ENCODE measurements at regions not wholly inside any gene's neighbourhood (a gene's known extent, or its start where the extent isn't known, plus 50 kb on each side); places are given as distances from the start of the nearest gene placed in this dataset.

GRCh38 chr3:84109911-84110310 is 848.9 kb upstream of the CADM2 start:
- Histone ChIP-seq H3K36me3 (no peaks in the 10 kb centered on the region), H3K27ac (no peak overlapping the region), H3K27me3 (no peaks in the 10 kb centered on the region), H3K4me1 (no peaks in the 10 kb centered on the region), H3K9me3 (no peaks in the 10 kb centered on the region), H3K4me3 (no peak overlapping the region)
- no peak for DNase-seq
- no peak for TF ChIP-seq POLR2A (IDR thresholded peaks at IDR 0.05)
- no peak for TF ChIP-seq CTCF (IDR thresholded peaks at IDR 0.05)

DNA sequence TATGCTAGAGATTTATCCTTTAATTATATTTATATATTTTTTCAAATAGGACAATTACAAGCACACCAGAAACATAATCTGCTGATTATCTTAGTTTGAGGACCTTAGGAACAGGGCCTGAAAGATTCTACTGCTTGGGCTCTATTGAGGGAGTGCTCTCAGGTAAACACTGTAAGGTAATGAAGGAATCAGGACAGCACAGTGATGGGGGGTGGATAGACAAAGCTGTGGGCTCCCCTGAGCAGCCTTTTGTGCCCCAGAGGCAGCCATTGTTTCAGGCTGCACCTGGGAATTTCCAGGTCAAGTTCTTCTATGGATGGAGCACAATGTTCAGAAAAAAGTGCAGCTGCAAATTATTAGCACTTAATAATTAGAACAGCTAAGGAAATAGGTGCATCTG is 848.0 kb upstream of the CADM2 start:
- Histone ChIP-seq H3K27ac (no peak overlapping the region), H3K9me3 (no peaks in the 10 kb centered on the region), H3K4me1 (no peaks in the 10 kb centered on the region), H3K4me3 (no peak overlapping the region), H3K27me3 (no peaks in the 10 kb centered on the region), H3K36me3 (no peaks in the 10 kb centered on the region)
- no peak for TF ChIP-seq POLR2A (IDR thresholded peaks at IDR 0.05)
- no peak for TF ChIP-seq CTCF (IDR thresholded peaks at IDR 0.05)
- no peak for DNase-seq

- Histone ChIP-seq H3K36me3 (no peaks in the 10 kb centered on the region), H3K4me1 (no peaks in the 10 kb centered on the region), H3K27ac (no peak overlapping the region), H3K9me3 (peaks cover 0 to 8% (median 0%) of the 10 kb centered on the region in 4 donors), H3K4me3 (no peak overlapping the region), H3K27me3 (no peaks in the 10 kb centered on the region)
- no peak for DNase-seq
- no peak for TF ChIP-seq POLR2A (IDR thresholded peaks at IDR 0.05)
- no peak for TF ChIP-seq CTCF (IDR thresholded peaks at IDR 0.05)
Observed at GRCh38 chr3:84125201-84125721, 833.5 kb upstream of the CADM2 start.

DNA sequence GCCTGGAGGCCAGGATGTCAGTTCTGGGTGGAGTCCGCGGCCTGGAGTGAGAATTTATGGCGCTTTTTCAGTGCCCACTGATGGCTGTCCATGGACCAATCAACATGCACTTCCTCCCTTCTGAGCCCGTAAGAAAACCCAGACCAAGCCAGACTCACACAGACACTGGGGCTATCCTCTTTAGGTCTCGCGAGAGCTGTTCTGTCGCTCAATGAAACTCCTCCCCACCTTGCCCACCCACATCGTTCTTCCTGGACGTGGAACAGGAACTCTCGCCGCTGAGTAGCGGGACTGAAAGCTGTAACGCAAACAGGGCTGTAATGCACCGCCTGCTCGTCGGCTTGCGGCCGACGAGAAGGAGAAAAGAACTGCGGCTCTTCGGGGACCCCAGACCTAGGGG is 833.0 kb upstream of the CADM2 start:
- no peaks in the 10 kb centered on the region for H3K4me1 ChIP-seq
- H3K4me3 ChIP-seq = no peak overlapping the region
- H3K9me3 ChIP-seq = peaks cover 0 to 8% (median 0%) of the 10 kb centered on the region in 4 donors
- H3K27me3 ChIP-seq = no peaks in the 10 kb centered on the region
- no peak overlapping the region for H3K27ac ChIP-seq
- TF ChIP-seq CTCF (IDR thresholded peaks at IDR 0.05) (no peak), POLR2A (IDR thresholded peaks at IDR 0.05) (no peak)
- no peak for DNase-seq
- H3K36me3 ChIP-seq = no peaks in the 10 kb centered on the region

DNA sequence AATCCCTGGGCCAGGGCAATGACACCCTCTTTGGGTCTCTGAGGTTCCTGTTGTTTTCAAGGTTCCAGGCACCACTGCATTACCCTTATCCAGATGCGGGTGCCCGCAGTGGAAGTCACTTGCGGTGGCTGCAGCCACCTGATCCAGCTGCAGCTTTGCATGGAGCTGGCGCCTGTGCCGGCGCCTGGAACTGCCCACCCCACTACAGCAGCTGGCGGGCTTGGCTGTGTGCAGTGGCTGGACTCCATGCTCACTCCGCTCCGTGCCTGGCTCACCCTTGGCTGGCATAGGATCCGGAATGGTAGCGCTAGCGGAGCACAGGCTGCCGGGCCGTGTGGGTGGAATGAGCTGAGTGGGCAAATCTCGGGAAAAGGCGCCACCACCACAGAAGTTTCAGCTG is 832.6 kb upstream of the CADM2 start:
- Histone ChIP-seq H3K4me3 (no peak overlapping the region), H3K27me3 (no peaks in the 10 kb centered on the region), H3K9me3 (peaks cover 0 to 8% (median 0%) of the 10 kb centered on the region in 4 donors), H3K36me3 (no peaks in the 10 kb centered on the region), H3K27ac (no peak overlapping the region), H3K4me1 (no peaks in the 10 kb centered on the region)
- no peak for TF ChIP-seq CTCF (IDR thresholded peaks at IDR 0.05)
- TF ChIP-seq POLR2A (IDR thresholded peaks at IDR 0.05) = no peak
- no peak for DNase-seq

DNA sequence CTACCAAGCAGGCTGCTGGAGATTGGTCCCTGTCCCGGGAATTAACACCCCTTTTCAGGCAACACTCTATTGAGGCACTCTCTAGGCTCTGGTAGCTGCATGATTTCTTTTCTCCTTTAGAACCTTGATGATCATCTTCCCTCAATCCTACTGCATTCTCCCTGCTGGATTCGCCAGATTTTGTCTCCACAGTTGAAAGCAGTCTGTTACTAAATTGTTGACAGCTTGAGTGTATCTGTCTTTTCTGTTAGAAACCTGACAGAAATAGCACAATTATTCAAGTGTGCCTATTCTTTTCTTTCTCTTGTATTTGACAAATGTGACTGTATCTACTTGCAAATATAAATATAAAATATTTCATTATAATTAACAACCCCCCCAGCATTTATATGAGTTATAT is 830.8 kb upstream of the CADM2 start:
- H3K4me3 ChIP-seq = no peak overlapping the region
- H3K9me3 ChIP-seq = peaks cover 0 to 8% (median 0%) of the 10 kb centered on the region in 4 donors
- H3K36me3 ChIP-seq = no peaks in the 10 kb centered on the region
- no peak for DNase-seq
- H3K27ac ChIP-seq = no peak overlapping the region
- H3K4me1 ChIP-seq = no peaks in the 10 kb centered on the region
- H3K27me3 ChIP-seq = no peaks in the 10 kb centered on the region
- TF ChIP-seq POLR2A (IDR thresholded peaks at IDR 0.05) (no peak), CTCF (IDR thresholded peaks at IDR 0.05) (no peak)
